H9 (cell line): ENCODE measurements at regions not wholly inside any gene's neighbourhood (a gene's known extent, or its start where the extent isn't known, plus 50 kb on each side); places are given as distances from the start of the nearest gene placed in this dataset.
A peak's percentile ranks its signal among the peaks of the same experiment; 100 is the strongest.

Source experiments
- DNase-seq: peaks from one replicate; pipeline ENCODE4 v3.0.0-alpha.2; 2017
- H2AFZ ChIP-seq: one replicate; pipeline ENCODE4 v1.6.1; 2013; ENCODE audit warnings: mild to moderate bottlenecking, low read length, control low read depth, moderate library complexity
- H2AK5ac ChIP-seq: 2 replicates; pipeline ENCODE4 v1.6.1; 2013; ENCODE audit warnings: low read length, control low read depth, mixed read lengths; ENCODE audit not compliant: insufficient read length
- H2BK120ac ChIP-seq: one replicate; pipeline ENCODE4 v1.6.1; 2013; ENCODE audit warnings: low read depth, mild to moderate bottlenecking, low read length, control low read depth, inconsistent platforms; ENCODE audit not compliant: poor library complexity, severe bottlenecking
- H2BK12ac ChIP-seq: 2 replicates; pipeline ENCODE4 v1.6.1; 2013; ENCODE audit warnings: low read length, control low read depth, mixed read lengths, low read depth; ENCODE audit not compliant: insufficient read length
- H2BK15ac ChIP-seq: 2 replicates; pipeline ENCODE4 v1.6.1; 2013; ENCODE audit warnings: low read depth, low read length, control low read depth
- H2BK20ac ChIP-seq: one replicate; pipeline ENCODE4 v1.6.1; 2013; ENCODE audit warnings: low read depth, mild to moderate bottlenecking, low read length, control low read depth, inconsistent platforms; ENCODE audit not compliant: poor library complexity, severe bottlenecking
- H2BK5ac ChIP-seq: 2 replicates; pipeline ENCODE4 v1.6.1; 2013; ENCODE audit warnings: low read length, control low read depth, mixed read lengths; ENCODE audit not compliant: insufficient read length
- H3K14ac ChIP-seq: 2 replicates; pipeline ENCODE4 v1.6.1; 2013; ENCODE audit warnings: low read length, control low read depth; ENCODE audit not compliant: insufficient read depth
- H3K18ac ChIP-seq: 2 replicates; pipeline ENCODE4 v1.6.1; 2013; ENCODE audit warnings: low read depth, mild to moderate bottlenecking, mixed read lengths, low read length, control low read depth; ENCODE audit not compliant: insufficient read length
- H3K23ac ChIP-seq: 2 replicates; pipeline ENCODE4 v1.6.1; 2013; ENCODE audit warnings: low read length, control low read depth, mixed read lengths, low read depth; ENCODE audit not compliant: insufficient read length
- H3K23me2 ChIP-seq: 2 replicates; pipeline ENCODE4 v1.6.1; 2013; ENCODE audit warnings: low read depth, mild to moderate bottlenecking, mixed read lengths, low read length, control low read depth; ENCODE audit not compliant: insufficient read length, poor library complexity, severe bottlenecking
- H3K27ac ChIP-seq: 2 replicates; pipeline ENCODE4 v1.5.1; 2013; ENCODE audit warnings: low read length, control low read depth, mixed read lengths, low read depth; ENCODE audit not compliant: insufficient read length
- H3K27me3 ChIP-seq: 2 replicates; pipeline ENCODE4 v1.6.1; 2013; ENCODE audit warnings: low read length, control low read depth, inconsistent platforms; ENCODE audit not compliant: insufficient read depth
- H3K4ac ChIP-seq: 2 replicates; pipeline ENCODE4 v1.6.1; 2013; ENCODE audit warnings: low read depth, mild to moderate bottlenecking, control low read depth, inconsistent platforms, low read length, moderate library complexity
- H3K4me1 ChIP-seq: 2 replicates; pipeline ENCODE4 v1.6.1; 2013; ENCODE audit warnings: low read length, control low read depth, inconsistent platforms; ENCODE audit not compliant: insufficient read depth
- H3K4me2 ChIP-seq: 2 replicates; pipeline ENCODE4 v1.6.1; 2013; ENCODE audit warnings: low read length, control low read depth, mixed read lengths; ENCODE audit not compliant: insufficient read length, insufficient read depth
- H3K56ac ChIP-seq: 2 replicates; pipeline ENCODE4 v1.6.1; 2013; ENCODE audit warnings: low read depth, mild to moderate bottlenecking, mixed read lengths, low read length, control low read depth; ENCODE audit not compliant: insufficient read length
- H3K79me1 ChIP-seq: 2 replicates; pipeline ENCODE4 v1.6.1; 2013; ENCODE audit warnings: low read depth, mild to moderate bottlenecking, moderate library complexity, low read length, control low read depth, inconsistent platforms; ENCODE audit not compliant: insufficient read depth, poor library complexity, severe bottlenecking
- H3K79me2 ChIP-seq: 2 replicates; pipeline ENCODE4 v1.6.1; 2013; ENCODE audit warnings: low read length, control low read depth, inconsistent platforms; ENCODE audit not compliant: insufficient read depth
- H3K9ac ChIP-seq: 2 replicates; pipeline ENCODE4 v1.6.1; 2013; ENCODE audit warnings: low read length, control low read depth, mixed read lengths; ENCODE audit not compliant: insufficient read length; ENCODE audit errors: extremely low read depth
- H3K9me3 ChIP-seq: one replicate; pipeline ENCODE4 v1.6.1; 2013; ENCODE audit warnings: low read depth, low read length, inconsistent platforms; ENCODE audit not compliant: control insufficient read depth
- H3T11ph ChIP-seq: one replicate; pipeline ENCODE4 v1.6.1; 2013; ENCODE audit warnings: mild to moderate bottlenecking, low read length, control low read depth, inconsistent platforms
- H4K20me1 ChIP-seq: one replicate; pipeline ENCODE4 v1.6.1; 2013; ENCODE audit not compliant: control insufficient read depth, insufficient read length, insufficient read depth
- H4K5ac ChIP-seq: 2 replicates; pipeline ENCODE4 v1.6.1; 2013; ENCODE audit warnings: low read depth, mild to moderate bottlenecking, mixed read lengths, low read length, control low read depth; ENCODE audit not compliant: insufficient read length
- H4K8ac ChIP-seq: replicated peaks from 2 replicates; pipeline ENCODE4 v1.6.1; 2013; ENCODE audit warnings: low read length, control low read depth, mixed read lengths, low read depth; ENCODE audit not compliant: insufficient read length
- H4K91ac ChIP-seq: 2 replicates; pipeline ENCODE4 v1.6.1; 2013; ENCODE audit warnings: low read depth, mild to moderate bottlenecking, moderate library complexity, mixed read lengths, low read length, control low read depth; ENCODE audit not compliant: insufficient read length
- H3K27ac Mint-ChIP-seq, 3 experiments: 2 replicates in 2 of 3; 3 replicates in 1 of 3; pipeline ENCODE4 v1.8.0; 2020 to 2021; ENCODE audit warnings: mixed read lengths in 3 of 3, mild to moderate bottlenecking in 1 of 3, moderate library complexity in 1 of 3
- H3K27me3 Mint-ChIP-seq: 2 replicates; pipeline ENCODE4 v1.8.0; 2021; ENCODE audit warnings: low read depth, mild to moderate bottlenecking, moderate library complexity, mixed read lengths
- H3K36me3 Mint-ChIP-seq, 3 experiments: 2 replicates in 2 of 3; 3 replicates in 1 of 3; pipeline ENCODE4 v1.8.0; 2020 to 2021; ENCODE audit warnings: low read depth in 3 of 3, mixed read lengths in 3 of 3; ENCODE audit not compliant: insufficient read depth in 1 of 3
- H3K4me1 Mint-ChIP-seq, 2 experiments: 2 replicates each; pipeline ENCODE4 v1.8.0; 2020; ENCODE audit warnings: mixed read lengths in 2 of 2
- H3K4me3 Mint-ChIP-seq, 2 experiments: 2 replicates in 1 of 2; 3 replicates in 1 of 2; pipeline ENCODE4 v1.8.0; 2020 to 2021; ENCODE audit warnings: mild to moderate bottlenecking in 2 of 2, mixed read lengths in 2 of 2, moderate library complexity in 1 of 2
- H3K9me3 Mint-ChIP-seq, 2 experiments: 2 replicates in 1 of 2; 3 replicates in 1 of 2; pipeline ENCODE4 v1.8.0; 2020; ENCODE audit warnings: mild to moderate bottlenecking in 2 of 2, mixed read lengths in 2 of 2, moderate library complexity in 1 of 2
- CTCF ChIP-seq: fragments of 200-600 bp; sonication (generic); conservative IDR thresholded peaks from 3 replicates; pipeline ENCODE4 v1.8.0; 2021; ENCODE audit warnings: antibody characterized with exemption, mild to moderate bottlenecking
- WGBS: extraction: QIAGEN DNeasy Blood & Tissue Kit; methylation state at CpG from one replicate; pipeline ENCODE4 v1.1.7; 2013; ENCODE audit warnings: missing lambda C conversion rate, low lambda C conversion rate, mixed read lengths; ENCODE audit not compliant: insufficient read length; ENCODE audit errors: extremely low coverage; 5-methylcytosine and 5-hydroxymethylcytosine counted together

DNA sequence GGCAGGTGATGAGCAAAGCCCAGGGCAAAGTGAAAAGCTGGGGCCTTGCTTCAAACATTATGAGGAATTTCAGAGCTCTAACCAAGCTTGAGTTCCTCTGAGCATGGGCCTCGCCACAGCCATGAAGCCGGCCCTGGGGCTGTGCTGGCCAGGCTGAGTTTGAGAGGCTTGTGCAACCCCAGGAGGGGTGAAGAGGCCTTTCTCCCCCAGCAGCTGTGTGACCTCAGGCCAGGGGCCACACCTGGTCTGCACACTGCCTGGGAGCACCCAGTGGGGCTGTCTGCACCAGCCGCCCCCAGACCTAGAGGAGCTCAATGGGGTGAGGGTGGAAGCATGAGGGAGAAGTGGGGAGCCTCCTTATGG lies 204.9 kb upstream of the C14orf180 start:
- Histone ChIP-seq H4K91ac (no peak overlapping the region), H3K23ac (no peak overlapping the region), H3K4me2 (no peak overlapping the region), H3K9ac (no peak overlapping the region), H3K27me3 (no peaks in the 10 kb centered on the region), H4K20me1 (no peaks in the 10 kb centered on the region), H3K56ac (no peak overlapping the region), H3K23me2 (no peaks in the 10 kb centered on the region), H2BK5ac (no peak overlapping the region), H2AK5ac (no peak overlapping the region), H3K79me1 (no peaks in the 10 kb centered on the region), H2BK20ac (no peak overlapping the region), H3K4ac (no peak overlapping the region), H3K14ac (peak overlapping the region; percentile 20; the same call in 1 of the 2 replicates), H2AFZ (no peak overlapping the region), H4K5ac (no peak overlapping the region), H3T11ph (no peak overlapping the region), H4K8ac (no peak overlapping the region), H2BK15ac (no peak overlapping the region), H3K79me2 (no peaks in the 10 kb centered on the region), H2BK12ac (no peak overlapping the region), H3K9me3 (no peaks in the 10 kb centered on the region), H2BK120ac (no peak overlapping the region), H3K4me1 (no peaks in the 10 kb centered on the region), H3K18ac (no peak overlapping the region), H3K27ac (no peak overlapping the region)
- DNase-seq = no peak
- peaks cover 17% of the 10 kb centered on the region for H3K27me3 Mint-ChIP-seq
- peaks cover 5 to 11% of the 10 kb centered on the region in 2 experiments; a peak in 3 of 4 replicates for H3K4me1 Mint-ChIP-seq
- no peak overlapping the region for H3K4me3 Mint-ChIP-seq
- no peaks in the 10 kb centered on the region for H3K36me3 Mint-ChIP-seq
- no CpG with 5 or more reads among the region's 3 CpGs for WGBS
- no peak for TF ChIP-seq CTCF
- H3K9me3 Mint-ChIP-seq = peaks cover 2 to 4% of the 10 kb centered on the region in 2 experiments; a peak in 3 of 5 replicates
- H3K27ac Mint-ChIP-seq = no peak overlapping the region
